Endothelial cell of umbilical vein (primary cell): ENCODE measurements at regions not wholly inside any gene's neighbourhood (a gene's known extent, or its start where the extent isn't known, plus 50 kb on each side); places are given as distances from the start of the nearest gene placed in this dataset.

Experiments used
- BruUV-seq: library from RNA; stranded (reverse); fragments of 400-500 nt; replicated peaks from 2 replicates; lab custom pipeline; 2021; lab: Mats Ljungman, UMichigan
- CTCF ChIA-PET: fragments of 300-600, 350-600 bp; sonication (Branson Sonifier 250); formaldehyde crosslinking; loops from one replicate; lab custom pipeline; 2021; ENCODE audit warnings: antibody characterized with exemption, inconsistent platforms; lab: Charles Lee
- POLR2A ChIA-PET: fragments of 300-600, 350-600 bp; sonication (Branson Sonifier 250); formaldehyde crosslinking; loops from one replicate; lab custom pipeline; 2021; ENCODE audit warnings: antibody characterized with exemption, inconsistent platforms; lab: Charles Lee
- DNase-seq: peaks from one replicate; pipeline ENCODE4 v3.0.0-alpha.2; 2011; ENCODE audit warnings: low read depth, low spot score
- FAIRE-seq: peaks from 2 replicates; lab custom pipeline; 2011; peaks lifted over from hg19 to GRCh38; lab: Jason Lieb, UNC
- H2AFZ ChIP-seq: 2 replicates; pipeline ENCODE4 v1.6.0; 2012; ENCODE audit warnings: low read depth, low read length, control low read depth, inconsistent platforms
- H3K27ac ChIP-seq: 2 replicates; pipeline ENCODE4 v1.5.1; 2011; ENCODE audit warnings: low read depth, mild to moderate bottlenecking, control low read depth, low read length, moderate library complexity; ENCODE audit not compliant: insufficient read depth
- H3K27me3 ChIP-seq, 2 experiments: 2 replicates each; pipeline versions ENCODE4 v1.6.0 to v1.6.1; 2011; ENCODE audit warnings: low read length in 2 of 2, mixed read lengths in 1 of 2; ENCODE audit not compliant: control insufficient read depth in 2 of 2, insufficient read depth in 2 of 2
- H3K36me3 ChIP-seq, 2 experiments: 2 replicates in 1 of 2; 3 replicates in 1 of 2; pipeline ENCODE4 v1.5.1; 2011; ENCODE audit warnings: low read length in 2 of 2, mild to moderate bottlenecking in 1 of 2, moderate library complexity in 1 of 2; ENCODE audit not compliant: control insufficient read depth in 2 of 2, insufficient read depth in 2 of 2; ENCODE audit errors: extremely low read depth in 1 of 2
- H3K4me1 ChIP-seq: 3 replicates; pipeline ENCODE4 v1.5.1; 2011; ENCODE audit warnings: mild to moderate bottlenecking, low read length; ENCODE audit not compliant: control insufficient read depth, insufficient read depth; ENCODE audit errors: extremely low read depth
- H3K4me2 ChIP-seq: 2 replicates; pipeline ENCODE4 v1.6.1; 2011; ENCODE audit warnings: low read length, control low read depth, mixed read lengths; ENCODE audit not compliant: insufficient read depth
- H3K4me3 ChIP-seq, 3 experiments: fragments of 200-600 bp in 1 of 3; sonication (generic), shearing (Covaris generic) in 1 of 3; replicated peaks in 1 of 3; 2 replicates each; pipeline ENCODE4 v1.5.1; 2011 to 2016; ENCODE audit warnings: control low read depth in 3 of 3, low read length in 3 of 3, mild to moderate bottlenecking in 2 of 3, inconsistent platforms in 1 of 3, low read depth in 1 of 3, moderate library complexity in 1 of 3; ENCODE audit not compliant: insufficient read depth in 1 of 3
- H3K79me2 ChIP-seq: 2 replicates; pipeline ENCODE4 v1.6.0; 2012; ENCODE audit warnings: low read length, inconsistent platforms; ENCODE audit not compliant: control insufficient read depth, insufficient read depth
- H3K9ac ChIP-seq: replicated peaks from 2 replicates; pipeline ENCODE3; 2011; ENCODE audit warnings: low read length, control low read depth; ENCODE audit not compliant: insufficient read depth; ENCODE audit errors: extremely low read depth
- H3K9me1 ChIP-seq: replicated peaks from 3 replicates; pipeline ENCODE4 v1.6.0; 2011; ENCODE audit warnings: mild to moderate bottlenecking, low read length; ENCODE audit not compliant: control insufficient read depth, insufficient read depth; ENCODE audit errors: extremely low read depth
- H3K9me3 ChIP-seq: replicated peaks from 2 replicates; pipeline ENCODE4 v1.5.1; 2012; ENCODE audit warnings: low read length, inconsistent platforms; ENCODE audit not compliant: control insufficient read depth, insufficient read depth
- H4K20me1 ChIP-seq: replicated peaks from 2 replicates; pipeline ENCODE3; 2011; ENCODE audit warnings: mild to moderate bottlenecking, low read length; ENCODE audit not compliant: control insufficient read depth, insufficient read depth; ENCODE audit errors: extremely low read depth
- EZH2 ChIP-seq: IDR thresholded peaks from 2 replicates; pipeline ENCODE4 v1.6.1; 2012; ENCODE audit warnings: borderline replicate concordance, low read depth, mild to moderate bottlenecking, moderate library complexity, low read length, inconsistent platforms; ENCODE audit not compliant: severe bottlenecking
- FOS ChIP-seq: IDR thresholded peaks from 2 replicates; pipeline ENCODE4 v1.6.1; 2011; ENCODE audit warnings: mild to moderate bottlenecking, low read length, moderate library complexity, borderline replicate concordance; ENCODE audit not compliant: insufficient read depth
- GATA2 ChIP-seq: IDR thresholded peaks from 2 replicates; pipeline ENCODE4 v1.7.0; 2011; ENCODE audit warnings: low read depth, mild to moderate bottlenecking, moderate library complexity, mixed read lengths, low read length; ENCODE audit not compliant: insufficient read length, insufficient read depth
- JUN ChIP-seq: IDR thresholded peaks from 2 replicates; pipeline ENCODE4 v1.6.1; 2011; ENCODE audit warnings: borderline replicate concordance, low read depth; ENCODE audit not compliant: insufficient read length, insufficient read depth
- MAX ChIP-seq: IDR thresholded peaks from 2 replicates; pipeline ENCODE4 v1.6.1; 2011; ENCODE audit not compliant: insufficient read depth, insufficient read length
- MYC ChIP-seq: IDR thresholded peaks from one replicate; pipeline ENCODE4 v1.6.1; 2011; ENCODE audit warnings: mild to moderate bottlenecking, low read depth, low read length
- POLR2A ChIP-seq: IDR thresholded peaks from 2 replicates; pipeline ENCODE4 v1.6.1; 2012; ENCODE audit warnings: low read depth, mild to moderate bottlenecking, control low read depth, low read length
- POLR2AphosphoS5 ChIP-seq: IDR thresholded peaks from 2 replicates; pipeline ENCODE4 v1.6.1; 2012; ENCODE audit warnings: low read depth, mild to moderate bottlenecking, control low read depth, low read length, moderate library complexity; ENCODE audit not compliant: insufficient read depth
- dilution Hi-C: fragments of 300-500 bp; cut with MboI; formaldehyde crosslinking; loops from one replicate; pipeline ENCODE4 v1.15.0; 2019; ENCODE audit warnings: low sequenced_read_pairs; ENCODE audit not compliant: extremely low pct_ligation_motif_present
- intact Hi-C: fragments of 100-400 bp; cut with micrococcal nuclease; formaldehyde crosslinking; loops from one replicate; pipeline ENCODE4 v1.10.0; 2022
- TF ChIP-seq, protein P1 (sequence below), 2 donors: IDR thresholded peaks; 1 replicate in 1 of 2; 2 replicates in 1 of 2; pipeline ENCODE4 v1.5.1; 2011; ENCODE audit warnings: low read length in 2 of 2, mild to moderate bottlenecking in 2 of 2, moderate library complexity in 2 of 2, control low read depth in 1 of 2, inconsistent platforms in 1 of 2, low read depth in 1 of 2; ENCODE audit not compliant: insufficient read depth in 1 of 2; ENCODE audit errors: extremely low read depth in 1 of 2

- no TSS peak for BruUV-seq
- Histone ChIP-seq H3K9ac (no peak overlapping the region), H3K79me2 (no peaks in the 10 kb centered on the region), H3K27ac (no peak overlapping the region), H3K4me1 (no peaks in the 10 kb centered on the region), H3K9me1 (no peaks in the 10 kb centered on the region), H3K9me3 (peaks cover 2% of the 10 kb centered on the region), H4K20me1 (no peaks in the 10 kb centered on the region), H2AFZ (no peak overlapping the region), H3K36me3 (no peaks in the 10 kb centered on the region), H3K27me3 (no peaks in the 10 kb centered on the region), H3K4me2 (no peak overlapping the region), H3K4me3 (no peak overlapping the region)
- TF ChIP-seq GATA2: no peak
- TF ChIP-seq, protein P1, sequence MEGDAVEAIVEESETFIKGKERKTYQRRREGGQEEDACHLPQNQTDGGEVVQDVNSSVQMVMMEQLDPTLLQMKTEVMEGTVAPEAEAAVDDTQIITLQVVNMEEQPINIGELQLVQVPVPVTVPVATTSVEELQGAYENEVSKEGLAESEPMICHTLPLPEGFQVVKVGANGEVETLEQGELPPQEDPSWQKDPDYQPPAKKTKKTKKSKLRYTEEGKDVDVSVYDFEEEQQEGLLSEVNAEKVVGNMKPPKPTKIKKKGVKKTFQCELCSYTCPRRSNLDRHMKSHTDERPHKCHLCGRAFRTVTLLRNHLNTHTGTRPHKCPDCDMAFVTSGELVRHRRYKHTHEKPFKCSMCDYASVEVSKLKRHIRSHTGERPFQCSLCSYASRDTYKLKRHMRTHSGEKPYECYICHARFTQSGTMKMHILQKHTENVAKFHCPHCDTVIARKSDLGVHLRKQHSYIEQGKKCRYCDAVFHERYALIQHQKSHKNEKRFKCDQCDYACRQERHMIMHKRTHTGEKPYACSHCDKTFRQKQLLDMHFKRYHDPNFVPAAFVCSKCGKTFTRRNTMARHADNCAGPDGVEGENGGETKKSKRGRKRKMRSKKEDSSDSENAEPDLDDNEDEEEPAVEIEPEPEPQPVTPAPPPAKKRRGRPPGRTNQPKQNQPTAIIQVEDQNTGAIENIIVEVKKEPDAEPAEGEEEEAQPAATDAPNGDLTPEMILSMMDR (IDR thresholded peaks at IDR 0.05; ENCODE audit: extremely low read depth in 1 of 2, insufficient read depth in 1 of 2, low read depth in 1 of 2, low read length in 2 of 2): no peak
- no peak for TF ChIP-seq MYC
- TF ChIP-seq POLR2A: no peak
- TF ChIP-seq MAX: no peak
- no peak for TF ChIP-seq POLR2AphosphoS5
- no peak for TF ChIP-seq EZH2
- TF ChIP-seq FOS: no peak
- TF ChIP-seq JUN: no peak
- dilution Hi-C loops (no loop called here), intact Hi-C loops (no loop called here)
- CTCF ChIA-PET: no interaction called here
- DNase-seq (no peak), FAIRE-seq (no peak)
- POLR2A ChIA-PET: no interaction called here
These were observed 873.5 kb upstream of the POU3F3 start for GRCh38 chr2:103980401-103980800.
